H1 (cell line): ENCODE measurements at regions not wholly inside any gene's neighbourhood (a gene's known extent, or its start where the extent isn't known, plus 50 kb on each side); places are given as distances from the start of the nearest gene placed in this dataset.

ENCODE experiments used
- BCL11A ChIP-seq, 2 experiments: IDR thresholded peaks; one replicate each; pipeline ENCODE4 v1.6.1; 2011; ENCODE audit warnings: low read depth in 2 of 2, low read length in 2 of 2, mild to moderate bottlenecking in 2 of 2
- CHD7 ChIP-seq: fragments of 300-600 bp; sonication (generic); IDR thresholded peaks from 2 replicates; pipeline ENCODE4 v1.7.1; 2012; ENCODE audit warnings: low read length, moderate library complexity, mild to moderate bottlenecking, inconsistent platforms; ENCODE audit not compliant: insufficient replicate concordance
- RXRA ChIP-seq: IDR thresholded peaks from 2 replicates; pipeline ENCODE4 v1.6.1; 2011; ENCODE audit warnings: low read depth, mild to moderate bottlenecking, low read length, moderate library complexity; ENCODE audit not compliant: insufficient read depth

- TF ChIP-seq CHD7 (no peak), BCL11A (IDR thresholded peaks at IDR 0.05; ENCODE audit: low read depth in 2 of 2, low read length in 2 of 2) (no peak), RXRA (no peak)
Observed at GRCh38 chr3:6105187-6105586, 755.7 kb upstream of the GRM7 start (continued).
